GM18508 (cell line): ENCODE measurements at regions not wholly inside any gene's neighbourhood (a gene's known extent, or its start where the extent isn't known, plus 50 kb on each side); places are given as distances from the start of the nearest gene placed in this dataset.

Source experiments
- ATAC-seq: cut with Tn5 transposase; IDR thresholded peaks from one replicate; pipeline ENCODE4 v1.9.1; 2021; ENCODE audit warnings: moderate number of reproducible peaks; ENCODE audit not compliant: insufficient read depth, unreplicated experiment

DNA sequence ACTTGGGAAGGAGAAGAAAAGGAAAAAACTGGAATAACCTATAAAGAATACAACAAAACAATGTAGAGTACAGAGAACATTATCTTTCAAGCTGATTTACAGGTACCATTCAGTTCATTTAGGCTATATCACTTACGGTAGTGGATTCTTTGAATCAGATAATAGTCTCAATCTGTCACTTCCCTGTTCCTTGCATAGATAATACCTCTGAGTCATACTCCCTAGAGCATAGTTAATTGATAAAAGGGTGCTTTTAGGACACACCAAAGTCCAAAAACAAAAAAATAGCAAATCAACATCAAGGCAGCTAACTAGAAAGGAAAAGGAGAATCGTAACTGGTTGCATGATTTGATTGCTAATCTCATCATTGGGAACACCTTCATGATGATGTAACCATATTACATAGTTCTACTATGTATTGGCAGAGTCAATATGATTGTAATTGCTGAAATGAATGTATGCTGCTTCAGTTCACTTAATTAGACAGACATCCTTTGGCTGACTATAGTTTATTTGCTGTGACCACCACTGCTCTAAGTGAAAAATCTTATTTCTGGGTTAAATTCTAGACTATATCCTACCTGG lies 844.4 kb downstream of the GATA3 start:
- no peak for ATAC-seq

DNA sequence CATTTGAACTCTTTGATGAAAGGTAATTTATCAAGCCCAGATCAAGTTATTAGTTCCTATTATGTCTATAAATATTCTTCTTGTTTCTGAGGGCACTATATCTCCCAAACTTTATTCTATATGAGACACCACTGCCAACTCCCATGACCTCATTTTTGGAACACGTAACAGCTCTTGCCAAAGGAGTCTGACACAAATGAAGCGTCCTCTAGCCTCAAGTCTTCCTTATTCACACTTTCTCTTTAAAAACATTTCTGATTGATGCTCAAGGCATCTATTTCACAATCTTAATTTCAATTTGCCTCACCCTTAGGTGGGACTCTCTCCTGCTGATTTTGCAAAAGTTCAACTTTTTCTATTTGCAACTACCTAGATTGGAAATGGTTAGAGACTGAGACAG lies 848.4 kb downstream of the GATA3 start:
- no peak for ATAC-seq

DNA sequence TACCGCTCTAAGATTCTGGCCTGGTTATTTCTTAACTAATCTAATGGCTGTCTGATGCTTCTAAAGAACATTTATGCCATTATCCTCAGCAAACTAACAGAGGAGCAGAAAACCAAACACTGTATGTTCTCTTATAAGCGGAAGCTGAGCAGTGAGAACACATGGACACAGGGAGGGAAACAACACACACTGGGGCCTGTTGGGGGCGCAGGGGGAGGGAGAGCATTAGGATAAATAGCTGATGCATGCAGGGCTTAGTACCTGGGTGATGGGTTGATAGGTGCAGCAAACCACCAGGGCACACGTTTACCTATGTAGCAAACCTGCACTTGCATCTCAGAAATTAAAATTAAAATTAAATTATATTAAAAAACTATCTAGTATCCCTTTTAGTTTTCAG lies 853.5 kb downstream of the GATA3 start:
- no peak for ATAC-seq

DNA sequence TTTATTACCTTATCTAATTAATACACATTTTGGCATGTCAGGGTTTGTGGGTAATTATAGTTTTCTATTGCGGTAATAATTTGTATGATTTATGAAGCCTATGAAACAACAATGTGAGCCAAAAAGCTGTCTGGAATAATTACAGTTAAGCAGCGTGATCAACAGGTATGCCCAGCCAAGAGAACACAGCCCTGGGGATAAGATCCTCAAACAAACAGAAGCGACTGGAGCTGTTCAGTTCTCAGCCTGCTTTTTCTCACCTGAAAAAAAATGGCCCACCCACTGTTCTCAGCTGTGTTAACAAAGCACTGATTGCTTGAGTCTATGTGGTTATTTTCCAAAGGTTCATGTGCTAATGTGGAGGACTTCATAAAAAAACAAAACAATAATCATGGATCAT lies 855.8 kb downstream of the GATA3 start:
- ATAC-seq = no peak

DNA sequence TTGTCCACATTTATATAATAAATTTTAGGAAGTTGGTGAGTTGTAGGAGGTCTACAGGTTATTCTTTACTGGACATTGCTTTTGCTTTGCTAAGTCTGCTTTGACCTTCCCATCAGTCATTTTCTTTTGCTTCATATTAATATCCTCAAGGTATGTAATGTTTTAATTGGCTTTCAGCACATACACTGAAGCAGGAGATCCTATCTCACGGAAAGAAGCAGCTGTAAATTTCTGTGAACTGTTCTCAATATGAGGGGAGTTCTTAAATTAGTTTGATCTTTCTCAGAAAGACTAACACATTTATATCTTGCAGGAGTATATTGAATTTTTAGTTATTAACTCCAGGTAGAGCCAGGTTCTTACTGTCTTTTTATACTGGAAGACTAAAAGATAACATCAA lies 856.5 kb downstream of the GATA3 start:
- no peak for ATAC-seq

DNA sequence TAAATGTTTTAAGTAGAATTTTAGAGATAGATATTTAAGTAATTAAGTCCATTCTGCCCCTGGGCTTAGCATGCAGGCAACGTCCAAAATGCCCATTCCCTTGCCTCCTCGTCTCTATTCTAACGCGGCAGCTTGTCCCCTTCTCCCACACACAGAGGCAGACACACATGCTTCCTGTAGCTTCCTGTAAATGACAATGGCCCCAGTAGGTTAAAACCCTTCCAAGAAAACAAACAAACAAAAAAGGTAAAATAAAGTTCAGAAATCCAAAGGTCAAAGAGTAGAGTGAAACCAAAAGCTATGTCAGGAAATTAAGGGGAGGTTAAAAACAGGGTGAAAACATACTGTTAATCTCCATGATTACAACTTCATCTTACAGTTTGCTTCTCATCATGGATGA lies 857.6 kb downstream of the GATA3 start:
- no peak for ATAC-seq

DNA sequence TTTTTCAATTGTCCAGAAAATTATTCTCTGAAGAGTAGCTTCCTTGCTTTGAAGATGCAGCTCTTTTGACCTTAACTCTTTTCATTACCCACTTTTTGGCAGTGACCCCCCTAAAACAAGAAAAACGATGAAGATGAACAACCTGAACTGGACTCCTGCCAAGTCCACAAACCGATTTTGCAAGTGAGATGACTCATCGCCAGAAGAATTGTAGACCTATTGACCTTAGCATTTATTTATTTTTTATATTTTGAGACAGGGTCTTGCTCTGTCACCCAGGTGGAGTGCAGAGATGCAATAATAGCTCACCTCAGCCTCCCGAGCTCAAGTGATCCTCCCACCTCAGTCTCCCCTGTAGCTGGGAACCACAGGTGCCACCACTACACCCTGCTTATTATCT lies 859.2 kb downstream of the GATA3 start:
- ATAC-seq = no peak

DNA sequence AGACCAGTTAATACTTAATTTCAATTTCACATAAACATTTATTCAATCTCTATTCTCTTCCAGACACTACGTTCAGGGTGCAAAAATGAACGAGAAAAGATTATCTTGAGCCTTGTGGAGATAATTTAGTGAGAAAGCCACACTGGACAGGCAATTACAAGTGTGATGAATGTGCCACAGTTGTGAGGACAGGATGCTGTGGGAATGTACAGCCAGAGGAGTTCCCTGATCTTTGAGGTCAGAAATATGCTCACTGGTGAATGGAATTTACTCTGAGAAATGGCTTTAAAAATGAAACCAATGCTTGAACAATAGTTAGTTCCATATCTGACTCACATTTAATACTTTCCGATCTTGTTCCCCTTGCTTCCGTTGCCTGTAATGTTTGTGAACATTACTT lies 864.8 kb downstream of the GATA3 start:
- ATAC-seq = no peak

DNA sequence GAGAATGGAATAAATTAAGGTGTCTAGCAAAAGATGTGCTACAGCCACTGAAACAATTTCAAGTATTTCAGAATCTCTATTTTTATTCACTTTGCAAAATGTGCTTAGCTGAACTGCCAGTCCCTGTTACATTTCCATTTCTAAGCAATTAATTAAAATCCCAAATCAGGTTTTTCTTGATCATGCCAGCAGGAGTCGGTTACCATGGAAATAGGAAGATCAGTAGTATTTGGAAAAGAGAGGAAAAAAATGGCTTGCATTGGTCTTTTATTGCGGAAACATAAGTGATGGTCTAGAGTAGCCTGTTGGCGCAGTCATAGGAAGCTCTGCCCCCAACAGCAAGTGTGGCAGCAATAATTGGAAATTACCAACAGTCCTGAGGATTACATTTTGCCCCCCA lies 867.1 kb downstream of the GATA3 start:
- ATAC-seq = no peak

DNA sequence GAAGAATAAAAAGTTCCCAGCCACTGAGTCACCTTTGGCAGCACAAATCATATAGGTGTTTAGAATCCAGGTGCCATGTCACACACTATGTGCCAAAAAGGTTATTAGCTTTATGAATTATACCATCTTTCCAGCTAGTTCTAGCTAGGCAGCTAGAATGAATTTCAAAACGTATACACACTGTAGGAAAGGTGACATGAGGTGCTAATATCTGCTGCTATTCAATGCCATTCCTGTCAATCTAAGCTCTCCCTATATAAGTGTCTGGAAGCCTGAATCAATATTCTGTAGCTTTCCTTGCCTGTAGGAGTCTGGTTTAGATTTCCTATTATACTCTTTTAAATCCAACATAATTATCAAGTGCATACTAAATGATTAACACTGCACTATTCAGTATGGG lies 868.6 kb downstream of the GATA3 start:
- ATAC-seq = no peak

DNA sequence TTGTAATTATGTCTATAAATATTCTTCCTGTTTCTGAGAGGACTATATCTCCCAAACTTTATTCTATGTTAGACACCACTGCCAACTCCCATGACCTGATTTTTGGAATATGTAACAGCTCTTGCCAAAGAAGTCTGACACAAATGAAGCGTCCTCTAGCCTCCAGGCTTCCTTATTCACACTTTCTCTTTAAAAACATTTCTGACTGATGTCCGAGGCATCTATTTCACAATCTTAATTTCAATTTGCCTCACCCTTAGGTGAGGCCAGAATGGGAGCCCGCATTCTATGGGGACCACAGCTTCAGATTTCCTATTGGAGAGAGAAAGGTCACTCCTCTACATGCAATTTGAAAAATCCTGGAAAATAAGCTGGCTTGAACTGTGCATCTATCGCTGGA lies 873.2 kb downstream of the GATA3 start:
- ATAC-seq = no peak

DNA sequence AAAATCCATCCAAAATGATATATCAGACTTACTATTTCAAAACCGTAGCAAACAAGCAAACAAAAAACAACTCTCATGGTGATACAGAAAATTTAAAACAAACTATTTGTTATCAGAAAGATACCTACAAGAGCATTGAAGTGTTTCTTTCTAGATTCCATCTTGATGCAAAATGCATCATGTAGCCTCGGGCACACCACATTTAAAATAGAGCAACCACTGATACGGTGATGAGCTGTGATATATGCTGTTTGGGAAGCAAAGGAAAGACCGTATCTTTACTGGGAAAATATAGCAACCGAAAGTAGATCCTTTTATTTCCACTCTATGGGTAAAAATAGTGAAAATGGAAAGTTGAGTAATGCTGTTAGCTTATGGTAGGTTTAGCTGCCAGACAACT lies 892.0 kb downstream of the GATA3 start:
- no peak for ATAC-seq

DNA sequence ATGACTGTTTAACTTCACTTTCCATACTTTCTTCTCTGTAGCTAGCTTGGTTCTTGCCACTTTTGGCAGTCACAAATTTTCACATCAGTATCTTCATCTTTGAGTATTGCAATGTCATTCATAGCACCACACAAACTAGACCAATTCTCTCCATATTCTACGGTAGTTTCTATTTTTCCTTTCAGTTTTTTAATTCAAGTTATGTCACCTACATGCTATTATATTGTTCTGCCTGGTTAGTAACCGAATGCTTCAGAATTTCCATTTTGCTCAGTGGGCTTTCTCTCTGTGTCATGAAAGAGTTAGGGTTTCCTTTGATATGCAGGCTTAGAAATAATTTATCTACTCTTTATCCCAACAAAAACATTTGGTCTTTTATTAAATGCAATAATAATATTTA lies 896.5 kb downstream of the GATA3 start:
- no peak for ATAC-seq

DNA sequence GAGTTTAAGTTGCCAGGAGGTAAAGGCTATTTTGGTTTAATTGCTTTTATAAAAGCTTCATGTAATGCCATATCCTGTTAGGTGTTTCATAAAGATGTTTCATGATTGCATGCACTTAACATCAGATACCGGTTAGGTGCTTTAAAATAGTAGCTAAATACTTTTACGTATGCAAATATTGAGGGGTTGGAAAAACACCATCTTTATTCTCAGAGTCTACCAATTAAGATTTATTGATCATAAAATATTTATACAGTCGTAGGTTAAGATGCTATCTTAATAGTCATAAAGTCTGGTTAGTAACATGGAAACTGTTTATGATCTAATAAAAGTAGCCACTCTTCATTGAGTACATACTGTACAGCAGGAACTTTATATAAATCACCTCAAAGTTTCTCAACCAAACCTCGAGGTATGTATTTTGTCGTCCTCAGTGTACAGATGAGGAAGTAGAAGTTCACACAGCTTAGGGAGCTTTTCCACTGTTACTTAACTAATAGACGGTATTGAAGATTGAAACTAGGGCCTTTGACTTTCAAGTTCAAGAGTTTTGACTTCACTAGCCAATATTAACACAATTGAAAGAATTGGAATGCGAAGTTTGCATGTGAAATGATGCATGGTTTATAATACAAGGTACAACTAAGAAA lies 897.1 kb downstream of the GATA3 start:
- no peak for ATAC-seq

DNA sequence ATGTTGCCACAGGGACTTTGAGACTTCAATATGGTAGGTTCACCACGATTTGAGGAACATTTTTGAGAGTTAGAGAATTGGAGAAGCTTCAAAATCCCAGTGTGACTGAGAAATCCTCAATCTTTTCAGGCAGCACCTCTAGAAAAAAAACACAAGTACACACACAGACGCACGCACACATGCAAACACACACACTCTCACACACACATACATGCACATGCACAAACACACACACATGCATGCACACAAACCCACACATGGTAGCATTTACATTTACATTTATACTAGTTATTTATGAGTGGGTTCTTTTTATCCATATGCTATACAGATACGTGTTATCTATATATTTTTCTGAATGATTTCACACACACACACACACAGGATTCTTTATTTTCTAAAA lies 901.9 kb downstream of the GATA3 start:
- ATAC-seq = no peak

DNA sequence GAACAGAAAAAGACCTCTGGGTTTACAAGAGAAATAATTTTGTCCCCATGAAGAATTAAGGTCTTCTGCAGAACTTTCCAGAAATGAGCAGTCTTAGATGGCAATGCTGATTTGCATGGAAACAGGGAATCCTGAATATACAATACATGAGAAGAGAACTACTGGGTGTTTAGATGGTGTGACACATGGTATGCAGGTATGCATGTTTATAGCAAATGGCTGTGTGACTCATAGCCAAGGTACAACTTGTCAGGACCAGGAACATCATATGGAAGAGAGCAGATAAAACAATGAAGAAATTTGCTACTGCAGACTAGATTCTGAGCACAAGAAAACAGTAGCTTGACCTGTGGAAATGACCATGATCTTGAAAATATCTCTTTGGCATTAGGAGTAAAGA lies 907.8 kb downstream of the GATA3 start:
- ATAC-seq = no peak

DNA sequence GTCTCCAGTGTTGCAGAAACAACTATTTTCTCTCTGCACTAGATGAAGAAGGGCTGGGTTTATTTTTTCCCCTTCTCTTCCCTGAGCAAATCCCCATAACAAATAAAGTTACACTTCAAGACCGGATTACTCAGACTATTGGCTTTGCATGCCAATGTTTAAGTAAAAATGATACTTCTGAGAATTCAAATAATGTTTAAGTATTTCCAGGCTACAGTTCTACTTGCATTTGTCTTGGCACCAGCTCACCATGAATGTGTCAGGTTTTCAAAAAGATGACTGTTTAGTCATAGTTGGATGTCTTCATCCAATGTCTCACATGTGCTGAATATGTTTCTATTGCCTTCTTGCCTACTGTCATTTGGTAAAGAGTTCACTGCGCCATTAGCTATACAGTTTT lies 912.6 kb downstream of the GATA3 start:
- ATAC-seq = no peak

DNA sequence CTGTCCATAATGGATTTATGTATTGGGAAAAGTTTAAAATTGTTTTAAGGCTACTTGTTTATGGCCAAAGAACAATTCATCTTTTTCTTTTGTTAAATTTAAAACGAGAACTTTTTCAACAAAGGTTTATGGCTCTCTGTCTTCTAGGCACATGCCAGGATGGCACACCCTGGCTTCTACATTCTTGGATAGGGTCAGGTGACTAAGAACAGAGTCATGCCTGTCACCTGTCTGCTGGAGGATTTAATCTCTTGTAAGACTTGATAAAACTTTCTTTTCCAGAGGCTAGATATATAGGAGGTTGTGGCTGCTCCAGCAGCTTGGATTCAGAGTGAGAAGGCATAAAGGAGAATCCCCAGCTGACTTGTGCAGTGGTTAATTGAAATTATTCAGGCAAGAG lies 915.4 kb downstream of the GATA3 start:
- ATAC-seq = no peak

DNA sequence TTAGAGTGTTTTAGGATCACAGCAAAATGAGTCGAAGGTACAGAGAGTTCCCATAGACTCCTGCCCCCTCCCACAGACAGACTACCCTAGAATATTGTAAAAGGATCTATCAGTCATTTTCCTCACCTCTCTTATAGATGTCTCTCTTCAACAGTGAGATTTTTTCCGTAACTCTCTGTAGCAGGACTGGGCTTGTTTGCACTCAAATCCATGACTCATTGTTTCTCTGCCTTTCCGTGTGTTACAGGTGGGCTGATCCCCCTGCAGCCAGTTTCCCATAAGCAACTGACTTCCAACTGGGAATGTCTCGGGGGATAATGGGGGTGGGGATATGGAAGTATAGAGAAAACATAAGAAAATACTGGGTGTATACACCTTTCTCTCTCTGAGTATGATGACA lies 921.0 kb downstream of the GATA3 start:
- ATAC-seq = no peak

DNA sequence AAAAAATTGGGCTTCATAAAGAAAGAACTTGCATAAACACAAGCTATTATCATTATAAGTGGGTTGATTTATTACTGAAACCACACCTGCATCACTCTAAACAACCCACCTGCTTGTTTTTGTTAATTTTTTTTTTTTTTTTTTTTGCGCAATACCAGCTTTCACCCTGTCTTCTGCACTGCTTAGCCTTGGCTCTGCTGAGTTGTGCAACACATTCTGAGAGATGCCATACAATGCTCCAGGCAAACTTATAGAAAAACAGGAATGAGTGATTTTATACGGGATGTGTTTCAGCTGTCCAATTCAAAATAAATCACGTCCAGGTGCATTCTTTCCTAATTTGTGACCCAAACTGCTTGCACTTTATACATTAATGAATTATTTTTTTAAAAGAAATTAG lies 923.6 kb downstream of the GATA3 start:
- ATAC-seq = no peak

DNA sequence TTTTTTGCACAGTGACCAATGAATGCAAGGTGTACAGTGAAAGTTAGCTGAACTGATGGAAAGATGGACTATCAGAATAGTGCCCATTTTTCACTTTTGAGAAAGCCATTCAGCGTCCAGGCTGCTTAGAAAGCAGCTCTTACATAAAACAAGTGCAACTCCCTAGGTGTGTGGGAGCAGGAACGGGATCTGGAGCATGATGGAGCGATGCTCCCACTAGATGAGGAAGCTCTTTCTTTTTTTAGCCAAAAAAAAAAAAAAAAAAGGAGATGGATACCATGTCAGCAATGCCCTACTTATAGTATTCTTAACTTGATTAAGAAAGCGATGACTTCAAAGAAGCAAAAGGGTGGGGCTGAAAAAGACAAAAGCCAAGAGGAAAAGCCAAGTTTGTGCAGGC lies 925.5 kb downstream of the GATA3 start:
- no peak for ATAC-seq

DNA sequence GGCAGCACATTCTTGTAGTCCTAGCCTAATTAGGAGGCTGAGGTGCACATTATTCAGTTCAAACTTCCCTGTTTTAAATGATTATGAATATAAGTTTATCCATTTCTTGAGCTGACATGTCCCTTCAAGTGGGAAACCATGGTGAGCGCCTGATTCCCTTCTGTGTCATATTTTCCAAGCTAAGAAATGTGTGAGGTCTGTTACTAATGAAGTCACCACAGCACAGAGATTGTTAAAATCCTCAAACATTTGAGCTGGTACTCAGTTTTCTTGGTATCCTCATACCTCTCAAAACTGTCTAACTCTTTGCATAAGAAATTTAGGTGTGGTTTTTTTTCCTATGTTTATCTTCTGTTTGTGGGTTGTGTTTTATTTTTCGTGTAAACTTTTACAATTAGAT lies 926.8 kb downstream of the GATA3 start:
- no peak for ATAC-seq

DNA sequence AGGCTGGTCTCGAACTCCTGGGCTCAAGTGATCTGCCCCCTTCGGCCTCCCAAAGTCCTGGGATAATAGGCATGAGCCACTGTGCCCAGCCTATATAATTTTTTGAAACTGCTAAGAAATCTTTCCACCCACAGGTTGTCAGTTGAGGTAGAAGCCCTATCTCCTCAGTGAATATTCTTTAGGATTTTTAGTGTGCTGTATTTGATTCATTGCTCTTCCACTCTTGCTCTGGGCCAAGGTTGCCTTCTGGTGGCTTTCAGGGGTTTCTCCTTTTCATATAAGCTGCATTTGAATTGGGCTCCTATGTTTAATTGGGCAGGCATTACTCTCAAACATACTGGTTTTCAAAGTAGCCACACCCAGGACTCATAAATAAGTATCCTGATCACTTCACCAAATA lies 931.2 kb downstream of the GATA3 start:
- no peak for ATAC-seq
